HCT116 (cell line): ENCODE measurements at regions not wholly inside any gene's neighbourhood (a gene's known extent, or its start where the extent isn't known, plus 50 kb on each side); places are given as distances from the start of the nearest gene placed in this dataset.

Source experiments
- CTCF ChIP-seq, 3 experiments: fragments of 200-600 bp in 1 of 3; sonication (generic) in 1 of 3; IDR thresholded peaks in 2 of 3; conservative IDR thresholded peaks in 1 of 3; 2 replicates each; pipeline ENCODE4 v1.5.1; 2012 to 2017; ENCODE audit warnings: low read depth in 2 of 3, low read length in 2 of 3, antibody characterized with exemption in 1 of 3, borderline replicate concordance in 1 of 3, control low read depth in 1 of 3, mild to moderate bottlenecking in 1 of 3, mixed read lengths in 1 of 3, mixed run types in 1 of 3, moderate library complexity in 1 of 3; ENCODE audit not compliant: insufficient read depth in 1 of 3
- ELF1 ChIP-seq: IDR thresholded peaks from 2 replicates; pipeline ENCODE4 v1.6.1; 2012; ENCODE audit warnings: low read depth, borderline replicate concordance
- EZH2 ChIP-seq: fragments of 200-600 bp; sonication (generic); IDR thresholded peaks from 2 replicates; pipeline ENCODE4 v1.6.1; 2017; ENCODE audit warnings: antibody characterized with exemption, mixed run types
- EZH2phosphoT487 ChIP-seq: fragments of 200-600 bp; IDR thresholded peaks from 2 replicates; pipeline ENCODE4 v1.6.1; 2018; ENCODE audit warnings: antibody characterized with exemption, borderline replicate concordance
- POLR2A ChIP-seq: IDR thresholded peaks from 2 replicates; pipeline ENCODE4 v1.7.0; 2011; ENCODE audit warnings: borderline replicate concordance; ENCODE audit not compliant: insufficient read depth, insufficient read length; ENCODE audit errors: extremely low read depth
- POLR2AphosphoS5 ChIP-seq: IDR thresholded peaks from 2 replicates; pipeline ENCODE4 v1.6.1; 2011; ENCODE audit warnings: mild to moderate bottlenecking, low read depth, low read length, moderate library complexity
- REST ChIP-seq: IDR thresholded peaks from 2 replicates; pipeline ENCODE4 v1.6.1; 2012; ENCODE audit warnings: low read depth
- SIN3A ChIP-seq: IDR thresholded peaks from 2 replicates; pipeline ENCODE4 v1.6.1; 2012; ENCODE audit warnings: low read depth
- TCF7L2 ChIP-seq: IDR thresholded peaks from 2 replicates; pipeline ENCODE4 v1.7.0; 2011; ENCODE audit warnings: borderline replicate concordance, inconsistent platforms; ENCODE audit not compliant: insufficient read depth, insufficient read length; ENCODE audit errors: extremely low read depth
- ZFX ChIP-seq: fragments of 450-650 bp; IDR thresholded peaks from 2 replicates; pipeline ENCODE4 v1.6.1; 2017
- TF ChIP-seq, protein P1 (sequence below): IDR thresholded peaks from 2 replicates; pipeline ENCODE4 v1.6.1; 2012

DNA sequence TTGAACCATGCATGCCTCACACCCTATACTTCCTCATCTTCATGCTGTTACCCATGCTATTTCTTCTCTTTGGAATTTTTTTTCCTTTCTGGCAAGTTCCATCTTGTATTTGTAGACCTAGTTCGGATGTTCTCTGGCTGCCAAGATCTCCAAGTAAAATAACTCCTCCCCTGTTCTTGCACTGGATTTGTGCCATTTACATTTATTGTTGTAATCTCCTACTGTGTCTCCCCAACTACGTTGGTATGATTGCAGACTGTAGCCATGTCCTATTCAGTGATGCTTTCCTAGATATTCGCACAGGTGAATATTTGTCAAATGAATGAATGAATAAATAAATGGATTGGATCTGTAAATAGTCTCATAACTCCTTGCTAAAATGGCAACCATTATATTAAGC is 546.0 kb downstream of the MN1 start:
- TF ChIP-seq ELF1 (no peak), SIN3A (no peak), POLR2A (no peak), ZFX (no peak), CTCF (IDR thresholded peaks at IDR 0.05 in 2 of 3, conservative IDR thresholded peaks at IDR 0.05 in 1 of 3; ENCODE audit: borderline replicate concordance in 1 of 3, insufficient read depth in 1 of 3, low read depth in 2 of 3, low read length in 2 of 3) (no peak), POLR2AphosphoS5 (no peak), EZH2 (no peak), TCF7L2 (no peak), EZH2phosphoT487 (no peak), REST (no peak)
- TF ChIP-seq, protein P1, sequence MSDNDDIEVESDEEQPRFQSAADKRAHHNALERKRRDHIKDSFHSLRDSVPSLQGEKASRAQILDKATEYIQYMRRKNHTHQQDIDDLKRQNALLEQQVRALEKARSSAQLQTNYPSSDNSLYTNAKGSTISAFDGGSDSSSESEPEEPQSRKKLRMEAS: no peak
